Activated naive CD8-positive, alpha-beta T cell treated with anti-CD3 and anti-CD28 coated beads, Interleukin-2, amount 10 ng/mL, durations not matched to agents 7 days and 5 days (primary cell): ENCODE measurements at regions not wholly inside any gene's neighbourhood (a gene's known extent, or its start where the extent isn't known, plus 50 kb on each side); places are given as distances from the start of the nearest gene placed in this dataset.
"Not testable (repeated sequence)": the region's sequence is repeated elsewhere in the genome, so short reads cannot be mapped to it uniquely, and the experiment has no call there.

Source experiments
- ATAC-seq: fragments of 150-1000 bp; cut with Tn5 transposase; one replicate; pipeline ENCODE4 v1.10.0; 2021; ENCODE audit warnings: low read depth, moderate library complexity
- POLR2A ChIA-PET: fragments of 350-600 bp; sonication (Branson Sonifier 250); formaldehyde crosslinking; loops from one replicate; lab custom pipeline; 2021; ENCODE audit warnings: antibody characterized with exemption; lab: Charles Lee
- DNase-seq: peaks from one replicate; pipeline ENCODE4 v3.0.0; 2021
- H3K27ac Mint-ChIP-seq: one replicate; pipeline ENCODE4 v1.8.0; 2022; ENCODE audit warnings: mild to moderate bottlenecking, mixed read lengths
- H3K27me3 Mint-ChIP-seq: one replicate; pipeline ENCODE4 v1.8.0; 2022; ENCODE audit warnings: mild to moderate bottlenecking, moderate library complexity, mixed read lengths
- H3K36me3 Mint-ChIP-seq: one replicate; pipeline ENCODE4 v1.8.0; 2021; ENCODE audit warnings: mild to moderate bottlenecking, mixed read lengths
- H3K4me1 Mint-ChIP-seq: one replicate; pipeline ENCODE4 v1.8.0; 2021; ENCODE audit warnings: mixed read lengths
- H3K4me3 Mint-ChIP-seq: one replicate; pipeline ENCODE4 v1.8.0; 2022; ENCODE audit warnings: mild to moderate bottlenecking, moderate library complexity, mixed read lengths
- H3K9me3 Mint-ChIP-seq: one replicate; pipeline ENCODE4 v1.8.0; 2021; ENCODE audit warnings: mixed read lengths

DNA sequence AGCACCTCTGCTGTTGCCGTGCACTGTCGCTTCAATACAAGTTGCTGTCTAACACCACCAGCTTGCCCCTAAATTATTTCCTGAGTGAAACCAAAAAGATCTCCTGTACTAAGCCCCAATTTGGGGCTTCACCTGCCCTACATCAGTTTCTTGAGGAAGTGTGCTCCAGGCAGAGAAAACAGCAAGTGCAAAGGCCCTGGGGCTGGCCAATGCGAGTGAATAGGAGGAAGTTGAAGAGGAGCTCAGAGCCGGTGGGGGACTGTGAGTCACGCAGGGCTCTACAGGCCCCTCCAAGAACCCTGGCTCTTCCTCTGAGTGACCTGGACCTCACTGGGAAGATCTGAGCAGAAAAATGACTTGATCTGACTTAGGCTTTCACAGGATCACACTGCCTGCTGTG, 117.2 kb downstream of the IPO8 start:
- no peaks in the 10 kb centered on the region for H3K36me3 Mint-ChIP-seq
- H3K27ac Mint-ChIP-seq = no peak overlapping the region

DNA sequence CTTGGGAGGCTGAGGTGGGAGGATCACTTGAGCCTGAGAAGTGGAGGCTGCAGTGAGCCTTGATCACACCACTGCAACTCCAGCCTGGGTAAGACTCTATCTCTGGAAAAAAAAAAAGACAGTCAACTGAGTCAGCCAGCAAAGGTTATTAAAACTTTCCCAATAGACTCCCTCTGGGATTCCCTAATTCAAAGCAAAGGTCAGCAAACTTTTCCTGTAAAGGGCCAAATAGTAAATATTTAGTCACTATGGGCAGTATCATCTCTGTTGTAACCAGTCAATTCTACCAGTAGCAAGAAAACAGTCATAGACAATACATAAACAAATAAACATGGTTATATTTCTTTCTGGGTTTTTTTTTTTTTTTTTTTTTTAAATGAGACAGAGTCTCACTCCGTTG, 122.5 kb downstream of the IPO8 start:
- no peak overlapping the region for H3K4me3 Mint-ChIP-seq
- H3K4me1 Mint-ChIP-seq = no peaks in the 10 kb centered on the region
- DNase-seq (no peak), ATAC-seq (no peak)
- H3K9me3 Mint-ChIP-seq = peaks cover 1% of the 10 kb centered on the region
- POLR2A ChIA-PET = no interaction called here
- H3K27ac Mint-ChIP-seq = no peak overlapping the region
- no peaks in the 10 kb centered on the region for H3K27me3 Mint-ChIP-seq
- H3K36me3 Mint-ChIP-seq = no peaks in the 10 kb centered on the region

More for the DNA sequence above, 117.2 kb downstream of the IPO8 start:
- DNase-seq = no peak
- ATAC-seq = no peak
- Mint-ChIP-seq H3K4me1 (no peaks in the 10 kb centered on the region), H3K4me3 (no peak overlapping the region), H3K27me3 (no peaks in the 10 kb centered on the region), H3K9me3 (peaks cover 1% of the 10 kb centered on the region)
- POLR2A ChIA-PET = no interaction called here

DNA sequence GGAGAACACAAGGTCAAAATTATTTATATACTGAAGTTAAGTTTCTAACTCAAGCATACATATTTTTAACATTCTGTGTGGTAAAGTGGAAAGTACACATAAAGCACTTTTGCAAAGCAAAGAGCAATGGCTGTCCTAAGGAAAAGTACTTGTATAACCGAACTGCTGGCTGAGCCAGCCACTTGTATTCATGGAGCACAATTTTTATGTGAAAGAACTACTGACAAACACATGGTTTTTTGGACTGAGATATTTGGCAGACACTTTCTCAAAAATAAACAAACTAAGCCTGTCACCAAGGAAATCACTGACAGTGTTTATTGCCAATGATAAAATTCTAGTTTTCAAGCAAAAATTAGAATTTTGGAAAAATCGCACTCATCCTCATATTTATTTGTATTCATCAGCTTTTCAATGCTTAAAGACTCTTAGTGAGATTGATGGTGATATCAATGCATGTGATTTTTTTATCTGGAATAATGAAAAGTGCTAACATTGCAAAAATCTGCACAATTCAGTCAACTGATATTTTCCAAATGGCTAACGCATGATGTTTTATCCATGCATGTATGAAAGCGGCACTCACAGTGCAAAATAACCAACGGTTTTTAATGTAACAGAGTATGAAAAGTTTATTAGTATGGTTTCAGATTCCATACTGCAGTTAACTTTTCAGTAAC, 125.3 kb downstream of the IPO8 start:
- no peak for DNase-seq
- POLR2A ChIA-PET = no interaction called here
- Mint-ChIP-seq H3K27me3 (no peaks in the 10 kb centered on the region), H3K4me3 (no peak overlapping the region), H3K9me3 (no peaks in the 10 kb centered on the region), H3K4me1 (no peaks in the 10 kb centered on the region), H3K36me3 (no peaks in the 10 kb centered on the region), H3K27ac (no peak overlapping the region)
- no peak for ATAC-seq

DNA sequence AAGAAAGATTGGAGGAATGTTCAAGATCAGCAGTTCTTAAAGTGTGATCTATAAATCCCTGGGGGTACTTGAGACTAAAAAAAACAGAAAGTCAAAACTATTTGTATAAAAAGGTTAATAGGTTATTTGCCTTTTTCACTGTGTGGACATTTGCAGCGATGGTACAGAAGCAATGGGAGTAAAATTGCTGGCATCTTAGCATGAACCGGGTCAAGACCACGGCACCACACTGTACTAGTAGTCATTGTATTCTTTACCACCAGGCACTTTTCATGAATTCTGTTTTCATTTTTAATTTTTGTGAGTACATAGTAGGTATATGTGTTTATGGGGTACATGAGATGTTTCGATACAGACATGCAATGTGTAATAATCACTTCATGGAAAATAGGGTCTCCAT, 126.2 kb downstream of the IPO8 start:
- POLR2A ChIA-PET = no interaction called here

DNA sequence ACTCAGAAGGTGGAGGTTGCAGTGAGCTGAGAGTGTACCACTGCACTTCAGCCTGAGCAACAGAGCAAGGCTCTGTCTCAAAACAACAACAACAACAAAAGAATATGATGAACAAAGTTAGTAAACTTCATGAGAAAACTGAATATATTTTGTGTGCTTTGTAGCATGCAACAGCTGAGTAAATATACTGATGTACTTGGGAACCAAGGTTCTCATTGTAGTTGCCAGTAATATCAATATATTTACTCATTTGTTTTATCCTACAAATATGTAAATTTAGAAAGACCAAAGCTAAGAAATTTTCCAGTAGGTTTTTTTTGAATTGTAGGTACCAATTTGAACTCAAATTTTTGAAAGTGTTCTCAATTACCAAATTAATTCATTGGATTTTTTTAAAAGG, 127.2 kb downstream of the IPO8 start:
- H3K36me3 Mint-ChIP-seq = no peaks in the 10 kb centered on the region
- no peak overlapping the region for H3K27ac Mint-ChIP-seq
- POLR2A ChIA-PET = no interaction called here
- no peak for DNase-seq
- H3K4me3 Mint-ChIP-seq = no peak overlapping the region
- H3K9me3 Mint-ChIP-seq = no peaks in the 10 kb centered on the region
- no peak for ATAC-seq
- H3K27me3 Mint-ChIP-seq = no peaks in the 10 kb centered on the region
- no peaks in the 10 kb centered on the region for H3K4me1 Mint-ChIP-seq

More for the DNA sequence above, 126.2 kb downstream of the IPO8 start:
- no peaks in the 10 kb centered on the region for H3K27me3 Mint-ChIP-seq
- no peaks in the 10 kb centered on the region for H3K9me3 Mint-ChIP-seq
- DNase-seq (no peak), ATAC-seq (no peak)
- no peaks in the 10 kb centered on the region for H3K4me1 Mint-ChIP-seq
- no peaks in the 10 kb centered on the region for H3K36me3 Mint-ChIP-seq
- no peak overlapping the region for H3K4me3 Mint-ChIP-seq
- H3K27ac Mint-ChIP-seq = no peak overlapping the region

DNA sequence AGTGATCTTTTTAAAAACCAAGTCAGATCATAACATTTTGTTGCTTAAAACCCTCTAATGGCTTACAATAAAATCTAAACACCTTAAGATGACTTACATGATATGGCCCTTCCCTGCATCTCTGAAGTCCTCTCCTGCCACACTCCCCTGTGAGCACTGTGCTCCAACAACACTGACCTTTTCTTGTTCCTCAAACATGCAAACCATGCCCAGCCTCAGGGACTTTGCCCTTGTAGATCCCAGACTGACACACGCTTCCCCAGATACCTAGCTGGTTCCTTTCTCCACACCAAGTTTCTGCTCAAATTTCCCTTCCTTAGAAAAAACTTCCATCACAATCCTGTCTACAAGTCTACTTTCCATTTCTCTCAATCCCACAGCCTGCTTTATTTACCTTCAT, 128.6 kb downstream of the IPO8 start:
- POLR2A ChIA-PET = no interaction called here
- Mint-ChIP-seq H3K27ac (no peak overlapping the region), H3K4me3 (no peak overlapping the region), H3K27me3 (no peaks in the 10 kb centered on the region), H3K36me3 (no peaks in the 10 kb centered on the region), H3K9me3 (no peaks in the 10 kb centered on the region), H3K4me1 (no peaks in the 10 kb centered on the region)
- no peak for ATAC-seq
- no peak for DNase-seq

DNA sequence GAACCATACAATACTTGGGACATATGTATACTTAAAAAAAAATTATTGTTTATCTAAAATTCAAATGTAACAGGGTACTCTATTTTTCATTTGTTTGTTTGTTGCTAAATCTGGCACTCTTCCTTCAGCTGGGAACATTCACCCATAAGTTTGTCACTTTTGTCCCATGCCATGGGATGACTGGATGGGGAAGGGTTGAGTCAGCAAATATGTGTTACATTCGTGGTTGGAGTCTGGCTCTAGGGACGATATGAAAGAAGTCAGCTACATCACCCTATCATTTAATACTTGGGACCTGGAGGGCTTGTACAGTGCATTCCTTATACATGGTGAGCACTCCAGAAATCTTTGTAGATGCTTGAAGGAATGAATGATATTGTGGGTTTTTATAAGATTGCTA, 131.3 kb downstream of the IPO8 start:
- H3K9me3 Mint-ChIP-seq = peaks cover 2% of the 10 kb centered on the region
- H3K4me1 Mint-ChIP-seq = no peaks in the 10 kb centered on the region
- no peak overlapping the region for H3K27ac Mint-ChIP-seq
- ATAC-seq (no peak), DNase-seq (no peak)
- POLR2A ChIA-PET = no interaction called here
- H3K27me3 Mint-ChIP-seq = no peaks in the 10 kb centered on the region
- H3K4me3 Mint-ChIP-seq = no peak overlapping the region
- H3K36me3 Mint-ChIP-seq = peaks cover 2% of the 10 kb centered on the region

DNA sequence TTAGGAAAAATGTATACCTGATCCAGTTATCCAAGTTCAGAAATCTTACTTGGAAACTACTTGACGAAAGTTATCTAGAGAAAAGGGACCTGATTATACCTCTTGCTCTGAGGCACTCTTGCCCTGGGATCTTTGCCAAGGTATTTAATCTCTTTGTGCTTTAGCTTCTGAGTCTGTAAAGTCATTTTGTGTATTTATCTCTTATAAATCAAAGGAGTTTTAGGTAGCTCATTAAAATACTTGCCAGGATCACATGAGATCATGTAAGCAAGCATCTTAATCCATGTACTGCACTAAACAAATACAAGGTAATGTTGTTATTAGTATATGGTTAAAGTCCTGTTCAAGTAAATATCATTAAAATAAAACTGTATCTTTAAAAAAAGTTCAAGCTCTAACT, 147.5 kb downstream of the IPO8 start:
- ATAC-seq (no peak), DNase-seq (no peak)
- Mint-ChIP-seq H3K36me3 (no peaks in the 10 kb centered on the region), H3K27me3 (no peaks in the 10 kb centered on the region), H3K4me1 (no peaks in the 10 kb centered on the region), H3K4me3 (no peak overlapping the region), H3K9me3 (peaks cover 1% of the 10 kb centered on the region), H3K27ac (no peak overlapping the region)
- POLR2A ChIA-PET = no interaction called here

DNA sequence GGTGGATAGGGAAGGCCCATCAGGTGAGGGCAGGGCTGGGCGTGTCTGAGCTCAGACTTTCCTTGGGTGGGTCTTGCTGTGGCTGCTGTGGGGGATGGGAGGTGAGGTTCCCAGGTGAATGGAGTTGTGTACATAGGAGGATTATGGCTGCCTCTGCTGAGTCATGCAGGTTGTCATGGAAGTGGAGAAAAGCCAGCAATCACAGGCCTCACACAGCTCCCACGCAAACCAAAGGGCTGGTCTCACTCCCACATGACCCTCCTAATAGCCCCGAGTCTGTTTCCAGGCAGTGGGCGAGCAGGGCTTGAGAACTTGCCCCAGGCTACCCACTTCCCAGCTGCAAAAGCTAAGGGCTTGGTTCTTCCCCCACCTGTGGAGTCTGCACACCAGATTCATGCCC, 149.5 kb downstream of the IPO8 start:
- Mint-ChIP-seq H3K27ac (no peak overlapping the region), H3K9me3 (peaks cover 1% of the 10 kb centered on the region)
- no peak for ATAC-seq

DNA sequence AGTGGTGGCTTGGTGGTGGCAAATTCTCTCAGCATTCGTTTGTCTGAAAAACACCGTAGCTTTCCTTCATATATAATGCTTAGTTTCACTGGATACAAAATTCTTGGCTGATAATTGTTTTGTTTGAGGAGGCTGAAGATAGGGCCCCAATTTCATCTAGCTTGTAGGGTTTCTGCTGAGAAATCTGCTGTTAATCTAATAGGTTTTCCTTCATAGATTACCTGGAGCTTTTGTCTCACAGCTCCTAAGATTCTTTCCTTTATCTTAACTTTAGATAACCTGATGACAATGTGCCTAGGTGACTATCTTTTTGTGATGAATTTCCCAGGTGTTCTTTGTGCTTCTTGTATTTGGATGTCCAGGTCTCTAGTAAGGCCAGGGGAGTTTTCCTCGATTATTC, 151.0 kb downstream of the IPO8 start:
- H3K4me1 Mint-ChIP-seq, H3K36me3 Mint-ChIP-seq, POLR2A ChIA-PET, DNase-seq, H3K27ac Mint-ChIP-seq, H3K9me3 Mint-ChIP-seq, ATAC-seq, H3K27me3 Mint-ChIP-seq, H3K4me3 Mint-ChIP-seq: not testable (repeated sequence)

More for the DNA sequence above, 149.5 kb downstream of the IPO8 start:
- H3K36me3 Mint-ChIP-seq = no peaks in the 10 kb centered on the region
- DNase-seq = no peak
- no peak overlapping the region for H3K4me3 Mint-ChIP-seq
- H3K4me1 Mint-ChIP-seq = no peaks in the 10 kb centered on the region
- POLR2A ChIA-PET = no interaction called here
- H3K27me3 Mint-ChIP-seq = no peaks in the 10 kb centered on the region

DNA sequence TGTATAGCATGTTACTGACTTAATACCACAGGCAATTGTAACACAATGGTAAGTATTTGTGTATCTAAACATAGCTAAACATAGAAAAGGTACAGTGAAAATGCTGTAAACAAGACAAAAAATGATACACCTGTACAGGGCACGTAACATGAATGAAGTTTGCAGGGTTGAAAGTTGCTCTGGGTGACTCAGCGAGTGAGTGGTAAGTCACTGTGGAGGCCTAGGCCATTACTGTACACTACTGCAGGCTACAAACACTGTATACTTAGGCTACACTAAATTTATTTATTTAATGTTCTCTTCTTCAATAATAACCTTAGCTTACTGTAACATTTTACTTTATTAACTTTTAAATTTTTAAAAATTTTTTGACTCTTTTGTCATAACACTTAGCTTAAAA, 158.4 kb downstream of the IPO8 start:
- H3K4me1 Mint-ChIP-seq = no peaks in the 10 kb centered on the region
- no peak for DNase-seq
- H3K9me3 Mint-ChIP-seq = no peaks in the 10 kb centered on the region
- no peak overlapping the region for H3K4me3 Mint-ChIP-seq
- no peak for ATAC-seq
- H3K27ac Mint-ChIP-seq = no peak overlapping the region
- POLR2A ChIA-PET = interaction anchor here (0.6 kb wide), 1 partner anchor 394 kb away, joined by 5 read pairs; no protein-coding TSS in a partner anchor
- no peaks in the 10 kb centered on the region for H3K27me3 Mint-ChIP-seq
- H3K36me3 Mint-ChIP-seq = no peaks in the 10 kb centered on the region

DNA sequence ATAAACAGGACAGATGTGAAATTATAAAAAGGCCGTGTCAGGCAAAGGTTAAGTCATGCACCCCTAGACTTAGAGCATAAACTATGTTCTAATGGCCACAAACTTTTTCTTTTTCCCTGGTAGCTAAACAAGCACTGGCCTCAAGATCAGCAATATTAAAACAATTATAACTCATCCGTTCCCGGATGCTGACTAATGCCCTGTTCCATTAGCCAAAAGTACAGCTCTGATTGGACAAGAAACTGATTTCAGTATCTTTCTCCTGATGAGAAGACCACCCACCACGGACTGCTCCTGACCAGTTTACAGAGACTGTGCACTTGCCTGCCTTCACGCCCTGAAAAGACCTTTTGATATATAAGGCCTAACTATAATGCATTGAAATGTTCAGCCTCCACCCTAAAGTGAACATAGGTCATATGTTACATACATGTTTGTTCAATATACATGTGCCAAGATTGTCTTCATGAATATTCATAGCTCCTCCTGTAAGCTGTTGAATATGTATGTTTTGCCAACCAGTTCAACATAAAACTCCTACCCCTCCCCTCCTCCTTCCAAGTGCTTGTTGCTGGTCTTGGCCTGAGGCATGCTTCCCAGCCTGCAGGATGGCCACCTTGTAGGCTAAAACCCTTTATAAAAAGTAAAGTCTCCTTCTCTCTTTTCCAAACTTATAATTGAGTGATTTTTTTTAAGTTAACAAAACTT, 162.0 kb downstream of the IPO8 start:
- no peaks in the 10 kb centered on the region for H3K27me3 Mint-ChIP-seq
- POLR2A ChIA-PET = no interaction called here
- H3K4me3 Mint-ChIP-seq = no peak overlapping the region
- DNase-seq = no peak
- no peaks in the 10 kb centered on the region for H3K4me1 Mint-ChIP-seq
- H3K9me3 Mint-ChIP-seq = no peaks in the 10 kb centered on the region
- H3K36me3 Mint-ChIP-seq = no peaks in the 10 kb centered on the region
- ATAC-seq = no peak
- H3K27ac Mint-ChIP-seq = no peak overlapping the region

DNA sequence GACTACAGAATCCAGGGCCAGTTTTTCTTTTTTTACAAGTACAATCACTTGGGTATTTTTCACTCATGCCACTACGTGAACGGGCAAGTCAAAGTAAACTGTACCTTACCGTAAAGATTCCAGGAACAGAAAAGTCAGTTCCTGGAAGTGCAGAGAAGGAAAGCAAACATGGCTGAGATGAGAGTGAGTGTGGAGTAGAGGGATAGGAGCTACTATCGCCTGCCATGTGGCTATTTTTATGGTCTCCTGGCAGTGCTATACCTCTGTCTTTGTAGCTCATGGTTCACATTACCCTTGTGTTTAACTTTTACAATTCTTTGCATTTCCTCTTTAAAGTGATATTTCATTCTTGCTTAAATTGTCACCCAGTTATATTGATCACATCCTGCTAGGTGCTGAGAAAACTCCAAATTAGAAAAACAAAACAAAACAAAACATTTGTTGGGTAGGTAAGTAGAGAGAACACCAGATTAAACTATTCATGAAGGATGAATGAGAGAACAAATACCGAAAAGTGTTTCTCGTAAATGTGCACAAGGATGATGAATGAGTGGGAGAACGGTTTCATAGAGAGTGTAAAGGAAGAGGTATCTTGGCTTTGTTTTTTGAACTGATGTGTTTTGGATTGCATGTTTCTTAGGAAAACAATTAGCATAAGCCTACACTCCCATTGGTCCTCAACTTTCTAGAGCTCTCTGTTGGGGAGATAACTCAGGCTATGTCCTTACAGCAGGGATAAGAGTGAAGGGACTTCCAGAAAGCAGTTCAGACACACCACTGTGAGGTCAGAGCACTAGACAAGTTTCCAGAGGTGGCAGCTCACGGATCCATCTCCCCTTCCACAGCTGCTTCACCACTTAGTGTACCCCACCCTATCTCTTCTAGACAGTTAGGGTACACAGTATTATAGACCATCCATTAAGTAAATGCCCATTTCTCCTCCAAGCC, 163.7 kb downstream of the IPO8 start:
- Mint-ChIP-seq H3K4me1 (no peaks in the 10 kb centered on the region), H3K36me3 (no peaks in the 10 kb centered on the region), H3K27ac (no peak overlapping the region), H3K9me3 (no peaks in the 10 kb centered on the region), H3K4me3 (no peak overlapping the region), H3K27me3 (no peaks in the 10 kb centered on the region)
- DNase-seq = no peak
- ATAC-seq = no peak
- POLR2A ChIA-PET = no interaction called here
